GM10248 (cell line): ENCODE measurements at regions not wholly inside any gene's neighbourhood (a gene's known extent, or its start where the extent isn't known, plus 50 kb on each side); places are given as distances from the start of the nearest gene placed in this dataset.

ENCODE experiments used
- CTCF ChIA-PET: fragments of 300-600 bp; sonication (Branson Sonifier 250); formaldehyde crosslinking; extraction: SDS; loops from one replicate; lab custom pipeline; 2021; ENCODE audit warnings: antibody characterized with exemption; lab: Yijun Ruan, JAX
- POLR2A ChIA-PET: fragments of 350-650 bp; sonication (Branson Sonifier 250); formaldehyde crosslinking; extraction: SDS; loops from one replicate; lab custom pipeline; 2020; ENCODE audit warnings: antibody characterized with exemption; lab: Yijun Ruan, JAX
- DNase-seq: peaks from one replicate; pipeline ENCODE4 v3.0.0; 2012; ENCODE audit errors: extremely low spot score
- CTCF ChIP-seq: IDR thresholded peaks from 2 replicates; pipeline ENCODE4 v1.5.1; 2012; ENCODE audit warnings: mild to moderate bottlenecking, low read depth; ENCODE audit errors: extremely low read depth, missing control alignments, control extremely low read depth

- DNase-seq: no peak
- ChIA-PET POLR2A (no interaction called here), CTCF (no interaction called here)
- no peak for TF ChIP-seq CTCF
Measured at GRCh38 chr2:12211326-12212175, 465.1 kb downstream of the LPIN1 start.

- TF ChIP-seq CTCF: no peak
- no peak for DNase-seq
- ChIA-PET CTCF (no interaction called here), POLR2A (no interaction called here)
Measured at GRCh38 chr2:12212841-12213597, 466.6 kb downstream of the LPIN1 start.

GRCh38 chr2:12217175-12217574 lies 470.7 kb downstream of the LPIN1 start:
- POLR2A ChIA-PET: no interaction called here
- CTCF ChIA-PET: no interaction called here
- no peak for DNase-seq
- no peak for TF ChIP-seq CTCF

GRCh38 chr2:12219761-12220160 lies 473.3 kb downstream of the LPIN1 start:
- DNase-seq: no peak
- ChIA-PET CTCF (no interaction called here), POLR2A (no interaction called here)
- no peak for TF ChIP-seq CTCF

- TF ChIP-seq CTCF: no peak
- no peak for DNase-seq
- ChIA-PET POLR2A (no interaction called here), CTCF (no interaction called here)
Measured at GRCh38 chr2:12221584-12221983, 475.2 kb downstream of the LPIN1 start.

GRCh38 chr2:12222554-12222953 lies 476.1 kb downstream of the LPIN1 start:
- no peak for TF ChIP-seq CTCF
- DNase-seq: no peak
- POLR2A ChIA-PET: no interaction called here
- CTCF ChIA-PET: no interaction called here
